ENCODE measurements at regions not wholly inside any gene's neighbourhood (a gene's known extent, or its start where the extent isn't known, plus 50 kb on each side); places are given as distances from the start of the nearest gene placed in this dataset.

- Histone ChIP-seq H3K79me2 (ENCODE audit: insufficient read depth, low read length) (no peaks in the 10 kb centered on the region), H3K27me3 (ENCODE audit: insufficient read depth, low read length, poor library complexity) (no peaks in the 10 kb centered on the region), H3K36me3 (ENCODE audit: insufficient read depth, low read length) (no peaks in the 10 kb centered on the region), H2AFZ (ENCODE audit: low read depth, low read length) (no peak overlapping the region), H3K27ac (ENCODE audit: low read length) (no peak overlapping the region), H3K9me3 (ENCODE audit: insufficient read depth, low read length, severe bottlenecking) (no peaks in the 10 kb centered on the region), H4K20me1 (ENCODE audit: insufficient read depth, low read length) (no peaks in the 10 kb centered on the region), H3K4me3 (ENCODE audit: low read depth in 1 of 2, low read length in 2 of 2) (no peak overlapping the region), H3K4me1 (ENCODE audit: insufficient read depth, low read length) (no peaks in the 10 kb centered on the region), H3K4me2 (ENCODE audit: insufficient read depth, low read length) (no peak overlapping the region), H3K9ac (ENCODE audit: low read depth, low read length) (no peak overlapping the region)
- DNase-seq (no peak), ATAC-seq (ENCODE audit: insufficient read depth, low read depth) (no peak)
- TF ChIP-seq EZH2 (IDR thresholded peaks at IDR 0.05; ENCODE audit: borderline replicate concordance, low read depth, low read length, severe bottlenecking): no peak
- no peak for TF ChIP-seq CTCF (IDR thresholded peaks at IDR 0.05; ENCODE audit: borderline replicate concordance, extremely low read depth, low read length, poor library complexity, severe bottlenecking)
Observed at GRCh38 chr9:116075191-116075590, 78.4 kb upstream of the PAPPA start.

GRCh38 chr9:116078640-116079039, 75.0 kb upstream of the PAPPA start:
- DNase-seq: no peak
- Histone ChIP-seq H4K20me1 (ENCODE audit: insufficient read depth, low read length) (no peaks in the 10 kb centered on the region), H3K9me3 (ENCODE audit: insufficient read depth, low read length, severe bottlenecking) (no peaks in the 10 kb centered on the region), H3K79me2 (ENCODE audit: insufficient read depth, low read length) (no peaks in the 10 kb centered on the region), H3K27me3 (ENCODE audit: insufficient read depth, low read length, poor library complexity) (no peaks in the 10 kb centered on the region), H3K4me3 (ENCODE audit: low read depth in 1 of 2, low read length in 2 of 2) (no peak overlapping the region), H2AFZ (ENCODE audit: low read depth, low read length) (no peak overlapping the region), H3K9ac (ENCODE audit: low read depth, low read length) (no peak overlapping the region), H3K4me1 (ENCODE audit: insufficient read depth, low read length) (no peaks in the 10 kb centered on the region), H3K27ac (ENCODE audit: low read length) (no peak overlapping the region), H3K36me3 (ENCODE audit: insufficient read depth, low read length) (no peaks in the 10 kb centered on the region), H3K4me2 (ENCODE audit: insufficient read depth, low read length) (no peak overlapping the region)
- ATAC-seq (ENCODE audit: insufficient read depth, low read depth): no peak
- TF ChIP-seq CTCF (IDR thresholded peaks at IDR 0.05; ENCODE audit: borderline replicate concordance, extremely low read depth, low read length, poor library complexity, severe bottlenecking) (no peak), EZH2 (IDR thresholded peaks at IDR 0.05; ENCODE audit: borderline replicate concordance, low read depth, low read length, severe bottlenecking) (no peak)

GRCh38 chr9:116080561-116080960, 73.0 kb upstream of the PAPPA start:
- H3K36me3 ChIP-seq (ENCODE audit: insufficient read depth, low read length): no peaks in the 10 kb centered on the region
- H3K4me2 ChIP-seq (ENCODE audit: insufficient read depth, low read length): no peak overlapping the region
- H3K4me1 ChIP-seq (ENCODE audit: insufficient read depth, low read length): no peaks in the 10 kb centered on the region
- H3K27me3 ChIP-seq (ENCODE audit: insufficient read depth, low read length, poor library complexity): no peaks in the 10 kb centered on the region
- no peak overlapping the region for H3K9ac ChIP-seq (ENCODE audit: low read depth, low read length)
- H4K20me1 ChIP-seq (ENCODE audit: insufficient read depth, low read length): no peaks in the 10 kb centered on the region
- no peak overlapping the region for H3K27ac ChIP-seq (ENCODE audit: low read length)
- TF ChIP-seq EZH2 (IDR thresholded peaks at IDR 0.05; ENCODE audit: borderline replicate concordance, low read depth, low read length, severe bottlenecking) (no peak), CTCF (IDR thresholded peaks at IDR 0.05; ENCODE audit: borderline replicate concordance, extremely low read depth, low read length, poor library complexity, severe bottlenecking) (no peak)
- H2AFZ ChIP-seq (ENCODE audit: low read depth, low read length): no peak overlapping the region
- no peaks in the 10 kb centered on the region for H3K79me2 ChIP-seq (ENCODE audit: insufficient read depth, low read length)
- ATAC-seq (ENCODE audit: insufficient read depth, low read depth) (no peak), DNase-seq (no peak)
- no peaks in the 10 kb centered on the region for H3K9me3 ChIP-seq (ENCODE audit: insufficient read depth, low read length, severe bottlenecking)
- no peak overlapping the region for H3K4me3 ChIP-seq (ENCODE audit: low read depth in 1 of 2, low read length in 2 of 2)

Measured in DND-41 (cell line).